ENCODE measurements at regions not wholly inside any gene's neighbourhood (a gene's known extent, or its start where the extent isn't known, plus 50 kb on each side); places are given as distances from the start of the nearest gene placed in this dataset.

- Mint-ChIP-seq H3K4me3 (ENCODE audit: low read depth, unreplicated experiment) (no peak overlapping the region), H3K27ac (ENCODE audit: unreplicated experiment) (no peak overlapping the region), H3K27me3 (ENCODE audit: unreplicated experiment) (no peaks in the 10 kb centered on the region), H3K4me1 (ENCODE audit: low read depth, unreplicated experiment) (peaks cover 12% of the 10 kb centered on the region), H3K9me3 (ENCODE audit: low read depth, unreplicated experiment) (no peaks in the 10 kb centered on the region), H3K36me3 (ENCODE audit: insufficient read depth, unreplicated experiment) (peaks cover 10% of the 10 kb centered on the region)
- peak; percentile 61 for DNase-seq
- BruUV-seq (replicated peaks) = no TSS peak
- intact Hi-C loops (cut with micrococcal nuclease; ENCODE audit: unreplicated experiment) = loop anchor here (2.0 to 5.0 kb wide), 2 partner anchors 45 to 156 kb away; no protein-coding TSS in a partner anchor
- TF ChIP-seq, protein P1, sequence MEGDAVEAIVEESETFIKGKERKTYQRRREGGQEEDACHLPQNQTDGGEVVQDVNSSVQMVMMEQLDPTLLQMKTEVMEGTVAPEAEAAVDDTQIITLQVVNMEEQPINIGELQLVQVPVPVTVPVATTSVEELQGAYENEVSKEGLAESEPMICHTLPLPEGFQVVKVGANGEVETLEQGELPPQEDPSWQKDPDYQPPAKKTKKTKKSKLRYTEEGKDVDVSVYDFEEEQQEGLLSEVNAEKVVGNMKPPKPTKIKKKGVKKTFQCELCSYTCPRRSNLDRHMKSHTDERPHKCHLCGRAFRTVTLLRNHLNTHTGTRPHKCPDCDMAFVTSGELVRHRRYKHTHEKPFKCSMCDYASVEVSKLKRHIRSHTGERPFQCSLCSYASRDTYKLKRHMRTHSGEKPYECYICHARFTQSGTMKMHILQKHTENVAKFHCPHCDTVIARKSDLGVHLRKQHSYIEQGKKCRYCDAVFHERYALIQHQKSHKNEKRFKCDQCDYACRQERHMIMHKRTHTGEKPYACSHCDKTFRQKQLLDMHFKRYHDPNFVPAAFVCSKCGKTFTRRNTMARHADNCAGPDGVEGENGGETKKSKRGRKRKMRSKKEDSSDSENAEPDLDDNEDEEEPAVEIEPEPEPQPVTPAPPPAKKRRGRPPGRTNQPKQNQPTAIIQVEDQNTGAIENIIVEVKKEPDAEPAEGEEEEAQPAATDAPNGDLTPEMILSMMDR (IDR thresholded peaks at IDR 0.05; ENCODE audit: unreplicated experiment) = no peak
- CTCF ChIA-PET = interaction anchor here (0.6 to 1.6 kb wide), 4 partner anchors 46 to 585 kb away, joined by 3 to 5 read pairs (median 4); no protein-coding TSS in a partner anchor
These were observed 59.0 kb upstream of the CHST15 start for GRCh38 chr10:124152139-124153022.

GRCh38 chr10:124151466-124152095 is 58.2 kb upstream of the CHST15 start:
- no peaks in the 10 kb centered on the region for H3K27me3 Mint-ChIP-seq (ENCODE audit: unreplicated experiment)
- H3K4me3 Mint-ChIP-seq (ENCODE audit: low read depth, unreplicated experiment) = no peak overlapping the region
- intact Hi-C loops (cut with micrococcal nuclease; ENCODE audit: unreplicated experiment) = loop anchor here (2.0 to 5.0 kb wide), 2 partner anchors 44 to 155 kb away; no protein-coding TSS in a partner anchor
- peaks cover 12% of the 10 kb centered on the region for H3K4me1 Mint-ChIP-seq (ENCODE audit: low read depth, unreplicated experiment)
- BruUV-seq (replicated peaks) = no TSS peak
- TF ChIP-seq, protein P1 (IDR thresholded peaks at IDR 0.05; ENCODE audit: unreplicated experiment) = no peak
- H3K27ac Mint-ChIP-seq (ENCODE audit: unreplicated experiment) = no peak overlapping the region
- peaks cover 10% of the 10 kb centered on the region for H3K36me3 Mint-ChIP-seq (ENCODE audit: insufficient read depth, unreplicated experiment)
- H3K9me3 Mint-ChIP-seq (ENCODE audit: low read depth, unreplicated experiment) = no peaks in the 10 kb centered on the region
- CTCF ChIA-PET = interaction anchor here (0.9 to 1.6 kb wide), 3 partner anchors 45 to 157 kb away, joined by 3 to 5 read pairs (median 4); no protein-coding TSS in a partner anchor
- DNase-seq = no peak

- DNase-seq = no peak
- Mint-ChIP-seq H3K36me3 (ENCODE audit: insufficient read depth, unreplicated experiment) (peaks cover 10% of the 10 kb centered on the region), H3K27ac (ENCODE audit: unreplicated experiment) (no peak overlapping the region), H3K4me1 (ENCODE audit: low read depth, unreplicated experiment) (peaks cover 9% of the 10 kb centered on the region), H3K27me3 (ENCODE audit: unreplicated experiment) (no peaks in the 10 kb centered on the region), H3K4me3 (ENCODE audit: low read depth, unreplicated experiment) (no peak overlapping the region), H3K9me3 (ENCODE audit: low read depth, unreplicated experiment) (no peaks in the 10 kb centered on the region)
- intact Hi-C loops (cut with micrococcal nuclease; ENCODE audit: unreplicated experiment) = loop anchor here (5.0 kb wide), 1 partner anchor 44 kb away; no protein-coding TSS in a partner anchor
- BruUV-seq (replicated peaks) = no TSS peak
- CTCF ChIA-PET = no interaction called here
- TF ChIP-seq, protein P1 (IDR thresholded peaks at IDR 0.05; ENCODE audit: unreplicated experiment) = no peak
These were observed 57.5 kb upstream of the CHST15 start for GRCh38 chr10:124150807-124151417.

GRCh38 chr10:124150189-124150806 is 56.9 kb upstream of the CHST15 start:
- Mint-ChIP-seq H3K4me1 (ENCODE audit: low read depth, unreplicated experiment) (peaks cover 3% of the 10 kb centered on the region), H3K4me3 (ENCODE audit: low read depth, unreplicated experiment) (no peak overlapping the region), H3K9me3 (ENCODE audit: low read depth, unreplicated experiment) (no peaks in the 10 kb centered on the region), H3K36me3 (ENCODE audit: insufficient read depth, unreplicated experiment) (peaks cover 10% of the 10 kb centered on the region), H3K27me3 (ENCODE audit: unreplicated experiment) (no peaks in the 10 kb centered on the region), H3K27ac (ENCODE audit: unreplicated experiment) (no peak overlapping the region)
- TF ChIP-seq, protein P1 (IDR thresholded peaks at IDR 0.05; ENCODE audit: unreplicated experiment) = no peak
- intact Hi-C loops (cut with micrococcal nuclease; ENCODE audit: unreplicated experiment) = loop anchor here (5.0 kb wide), 1 partner anchor 43 kb away; no protein-coding TSS in a partner anchor
- CTCF ChIA-PET = no interaction called here
- no TSS peak for BruUV-seq (replicated peaks)
- no peak for DNase-seq

Measured in Calu3 (cell line).